Left lung (tissue), 4 donors: ENCODE measurements at regions not wholly inside any gene's neighbourhood (a gene's known extent, or its start where the extent isn't known, plus 50 kb on each side); places are given as distances from the start of the nearest gene placed in this dataset.
A peak's percentile ranks its signal among the peaks of the same experiment; 100 is the strongest.
"Not testable (repeated sequence)": the region's sequence is repeated elsewhere in the genome, so short reads cannot be mapped to it uniquely, and the experiment has no call there.

ENCODE experiments used
- ATAC-seq: fragments of 200-7000 bp; cut with Tn5 transposase; one replicate; pipeline ENCODE4 v1.9.1; 2020; ENCODE audit warnings: moderate library complexity
- DNase-seq, 4 donors: peaks; one replicate each; pipeline ENCODE4 v3.0.0-alpha.2; 2013 to 2020
- H3K27ac ChIP-seq, 2 donors: fragments of 200-600 bp; sonication (generic) in 1 of 2; one replicate each; pipeline versions ENCODE4 v1.5.0 to v1.8.0; 2020 to 2021
- H3K27me3 ChIP-seq, 2 donors: fragments of 200-600 bp; sonication (generic) in 1 of 2; one replicate each; pipeline versions ENCODE4 v1.5.0 to v1.8.0; 2020 to 2021
- H3K36me3 ChIP-seq, 2 donors: fragments of 200-600 bp; sonication (generic) in 1 of 2; one replicate each; pipeline versions ENCODE4 v1.5.0 to v1.8.0; 2020 to 2021
- H3K4me1 ChIP-seq, 2 donors: fragments of 200-600 bp; one replicate each; pipeline ENCODE4 v1.8.0; 2021
- H3K4me3 ChIP-seq, 2 donors: fragments of 200-600 bp; sonication (generic) in 1 of 2; one replicate each; pipeline versions ENCODE4 v1.5.0 to v1.8.0; 2020 to 2021; ENCODE audit warnings: mild to moderate bottlenecking in 1 of 2
- H3K9me3 ChIP-seq, 2 donors: fragments of 200-600 bp; sonication (generic) in 1 of 2; one replicate each; pipeline versions ENCODE4 v1.5.0 to v1.8.0; 2020 to 2021
- CTCF ChIP-seq, 2 donors: fragments of 200-600 bp; sonication (generic) in 1 of 2; IDR thresholded peaks; one replicate each; pipeline versions ENCODE4 v1.5.0 to v1.8.0; 2021; ENCODE audit warnings: antibody characterized with exemption in 2 of 2
- intact Hi-C, 2 donors: fragments of 100-400 bp; cut with DNase I; formaldehyde crosslinking; loops; one replicate each; pipeline versions ENCODE4 v1.11.2 to v1.14.2; 2022
- donor health status: DM: no; HTN: yes; CAD: no.
- donor health status: DM: no; HTN: no; CAD: no.

GRCh38 chr4:103948244-103949018, 228.6 kb upstream of the TACR3 start:
- ATAC-seq (no peak), DNase-seq (no peak)
- Histone ChIP-seq H3K4me3 (no peak overlapping the region), H3K27me3 (no peaks in the 10 kb centered on the region), H3K27ac (no peak overlapping the region), H3K4me1 (no peaks in the 10 kb centered on the region), H3K36me3 (no peaks in the 10 kb centered on the region), H3K9me3 (peaks cover 0 to 22% of the 10 kb centered on the region in 2 donors)
- intact Hi-C loops: no loop called here
- no peak for TF ChIP-seq CTCF (IDR thresholded peaks at IDR 0.05)

- Histone ChIP-seq H3K9me3 (peaks cover 0 to 15% of the 10 kb centered on the region in 2 donors), H3K4me3 (no peak overlapping the region), H3K4me1 (no peaks in the 10 kb centered on the region), H3K27me3 (no peaks in the 10 kb centered on the region), H3K27ac (no peak overlapping the region), H3K36me3 (no peaks in the 10 kb centered on the region)
- intact Hi-C loops: no loop called here
- DNase-seq: no peak
- ATAC-seq: no peak
- no peak for TF ChIP-seq CTCF (IDR thresholded peaks at IDR 0.05)
Observed at GRCh38 chr4:103947617-103948016, 227.8 kb upstream of the TACR3 start.

GRCh38 chr4:103946621-103947268, 227.0 kb upstream of the TACR3 start:
- H3K36me3 ChIP-seq, H3K9me3 ChIP-seq, intact Hi-C loops, DNase-seq, H3K27me3 ChIP-seq, ATAC-seq, H3K4me1 ChIP-seq, H3K27ac ChIP-seq, H3K4me3 ChIP-seq: not testable (repeated sequence)

- ATAC-seq (no peak), DNase-seq (no peak)
- H3K27me3 ChIP-seq: no peaks in the 10 kb centered on the region
- TF ChIP-seq CTCF (IDR thresholded peaks at IDR 0.05): no peak
- no peak overlapping the region for H3K27ac ChIP-seq
- H3K4me1 ChIP-seq: no peaks in the 10 kb centered on the region
- intact Hi-C loops: no loop called here
- no peak overlapping the region for H3K4me3 ChIP-seq
- no peaks in the 10 kb centered on the region for H3K9me3 ChIP-seq
- no peaks in the 10 kb centered on the region for H3K36me3 ChIP-seq
Observed at GRCh38 chr4:103938488-103938887, 218.7 kb upstream of the TACR3 start.

- no peak overlapping the region for H3K4me3 ChIP-seq
- intact Hi-C loops: no loop called here
- ATAC-seq (no peak), DNase-seq (peak in 1 of 4 donors; percentile 75)
- no peaks in the 10 kb centered on the region for H3K36me3 ChIP-seq
- no peaks in the 10 kb centered on the region for H3K27me3 ChIP-seq
- TF ChIP-seq CTCF (IDR thresholded peaks at IDR 0.05): no peak
- no peaks in the 10 kb centered on the region for H3K9me3 ChIP-seq
- H3K4me1 ChIP-seq: no peaks in the 10 kb centered on the region
- H3K27ac ChIP-seq: no peak overlapping the region
Observed at GRCh38 chr4:103936653-103937145, 216.9 kb upstream of the TACR3 start.
